ENCODE measurements at regions not wholly inside any gene's neighbourhood (a gene's known extent, or its start where the extent isn't known, plus 50 kb on each side); places are given as distances from the start of the nearest gene placed in this dataset.

DNA sequence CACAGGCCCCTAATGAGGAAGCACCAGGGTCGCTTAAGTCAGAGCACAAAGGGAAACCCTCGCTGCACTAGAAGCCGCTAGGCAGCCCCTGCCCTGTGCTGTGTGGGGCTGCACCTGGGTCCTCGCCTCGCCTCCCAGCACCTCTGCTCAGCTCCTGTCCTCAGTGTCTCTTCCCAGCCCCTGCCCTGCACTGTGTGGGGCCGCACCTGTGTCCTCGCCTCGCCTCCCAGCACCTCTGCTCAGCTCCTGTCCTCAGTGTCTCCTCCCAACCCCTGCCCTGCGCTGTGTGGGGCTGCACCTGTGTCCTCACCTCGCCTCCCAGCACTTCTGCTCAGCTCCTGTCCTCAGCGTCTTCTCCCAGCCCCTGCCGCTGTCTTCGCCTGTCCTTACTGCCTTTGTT lies 342.8 kb downstream of the EIPR1 start:
- TF ChIP-seq, protein P1, sequence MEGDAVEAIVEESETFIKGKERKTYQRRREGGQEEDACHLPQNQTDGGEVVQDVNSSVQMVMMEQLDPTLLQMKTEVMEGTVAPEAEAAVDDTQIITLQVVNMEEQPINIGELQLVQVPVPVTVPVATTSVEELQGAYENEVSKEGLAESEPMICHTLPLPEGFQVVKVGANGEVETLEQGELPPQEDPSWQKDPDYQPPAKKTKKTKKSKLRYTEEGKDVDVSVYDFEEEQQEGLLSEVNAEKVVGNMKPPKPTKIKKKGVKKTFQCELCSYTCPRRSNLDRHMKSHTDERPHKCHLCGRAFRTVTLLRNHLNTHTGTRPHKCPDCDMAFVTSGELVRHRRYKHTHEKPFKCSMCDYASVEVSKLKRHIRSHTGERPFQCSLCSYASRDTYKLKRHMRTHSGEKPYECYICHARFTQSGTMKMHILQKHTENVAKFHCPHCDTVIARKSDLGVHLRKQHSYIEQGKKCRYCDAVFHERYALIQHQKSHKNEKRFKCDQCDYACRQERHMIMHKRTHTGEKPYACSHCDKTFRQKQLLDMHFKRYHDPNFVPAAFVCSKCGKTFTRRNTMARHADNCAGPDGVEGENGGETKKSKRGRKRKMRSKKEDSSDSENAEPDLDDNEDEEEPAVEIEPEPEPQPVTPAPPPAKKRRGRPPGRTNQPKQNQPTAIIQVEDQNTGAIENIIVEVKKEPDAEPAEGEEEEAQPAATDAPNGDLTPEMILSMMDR (IDR thresholded peaks at IDR 0.05), result no peak
- TF ChIP-seq EZH2 (IDR thresholded peaks at IDR 0.05), result no peak
